HG03571 (cell line): ENCODE measurements at regions not wholly inside any gene's neighbourhood (a gene's known extent, or its start where the extent isn't known, plus 50 kb on each side); places are given as distances from the start of the nearest gene placed in this dataset.
A peak's percentile ranks its signal among the peaks of the same experiment; 100 is the strongest.
"Not testable (repeated sequence)": the region's sequence is repeated elsewhere in the genome, so short reads cannot be mapped to it uniquely, and the experiment has no call there.

Experiments used
- ATAC-seq: cut with Tn5 transposase; IDR thresholded peaks from one replicate; pipeline ENCODE4 v1.9.1; 2021; ENCODE audit not compliant: unreplicated experiment

GRCh38 chr4:26204249-26204825, 116.5 kb upstream of the RBPJ start:
- ATAC-seq, result peak; percentile 54

- ATAC-seq, result no peak
Measured at GRCh38 chr4:26204911-26205370, 115.9 kb upstream of the RBPJ start.

GRCh38 chr4:26206339-26206738, 114.5 kb upstream of the RBPJ start:
- ATAC-seq, result no peak

GRCh38 chr4:26206999-26207398, 113.8 kb upstream of the RBPJ start:
- ATAC-seq, result no peak

- ATAC-seq, result no peak
Measured at GRCh38 chr4:26207631-26208030, 113.2 kb upstream of the RBPJ start.

- no peak for ATAC-seq
Measured at GRCh38 chr4:26208237-26208994, 112.4 kb upstream of the RBPJ start.

GRCh38 chr4:26209378-26209777, 111.4 kb upstream of the RBPJ start:
- not testable (repeated sequence) for ATAC-seq

GRCh38 chr4:26212528-26212927, 108.3 kb upstream of the RBPJ start:
- ATAC-seq, result no peak

GRCh38 chr4:26213317-26213716, 107.5 kb upstream of the RBPJ start:
- no peak for ATAC-seq

GRCh38 chr4:26214994-26215393, 105.8 kb upstream of the RBPJ start:
- no peak for ATAC-seq

- ATAC-seq, result no peak
Measured at GRCh38 chr4:26215725-26216124, 105.1 kb upstream of the RBPJ start.

- ATAC-seq, result no peak
Measured at GRCh38 chr4:26217481-26217880, 103.3 kb upstream of the RBPJ start.

- ATAC-seq, result peak; percentile 76
Measured at GRCh38 chr4:26217961-26218676, 102.7 kb upstream of the RBPJ start.

- ATAC-seq, result peak; percentile 25
Measured at GRCh38 chr4:26218677-26219605, 101.9 kb upstream of the RBPJ start.

GRCh38 chr4:26220696-26221095, 100.1 kb upstream of the RBPJ start:
- no peak for ATAC-seq

- no peak for ATAC-seq
Measured at GRCh38 chr4:26223155-26223554, 97.7 kb upstream of the RBPJ start.

GRCh38 chr4:26226629-26227376, 94.0 kb upstream of the RBPJ start:
- no peak for ATAC-seq

- ATAC-seq, result no peak
Measured at GRCh38 chr4:26227601-26228229, 93.1 kb upstream of the RBPJ start.

- no peak for ATAC-seq
Measured at GRCh38 chr4:26228883-26229282, 91.9 kb upstream of the RBPJ start.

GRCh38 chr4:26229974-26230373, 90.8 kb upstream of the RBPJ start:
- ATAC-seq, result no peak
